ENCODE measurements at regions not wholly inside any gene's neighbourhood (a gene's known extent, or its start where the extent isn't known, plus 50 kb on each side); places are given as distances from the start of the nearest gene placed in this dataset.

- TF ChIP-seq CTCF (conservative IDR thresholded peaks at IDR 0.05; ENCODE audit: low read length) (no peak), EZH2phosphoT487 (IDR thresholded peaks at IDR 0.05; ENCODE audit: borderline replicate concordance, low read depth, low read length) (no peak)
Observed at GRCh38 chr9:713091-713490, 128.4 kb upstream of the DMRT1 start.

All from OCI-LY7 (cell line).